Endothelial cell of umbilical vein (primary cell): ENCODE measurements at regions not wholly inside any gene's neighbourhood (a gene's known extent, or its start where the extent isn't known, plus 50 kb on each side); places are given as distances from the start of the nearest gene placed in this dataset.

ENCODE experiments used
- BruUV-seq: library from RNA; stranded (reverse); fragments of 400-500 nt; replicated peaks from 2 replicates; lab custom pipeline; 2021; lab: Mats Ljungman, UMichigan
- CTCF ChIA-PET: fragments of 300-600, 350-600 bp; sonication (Branson Sonifier 250); formaldehyde crosslinking; loops from one replicate; lab custom pipeline; 2021; ENCODE audit warnings: antibody characterized with exemption, inconsistent platforms; lab: Charles Lee
- POLR2A ChIA-PET: fragments of 300-600, 350-600 bp; sonication (Branson Sonifier 250); formaldehyde crosslinking; loops from one replicate; lab custom pipeline; 2021; ENCODE audit warnings: antibody characterized with exemption, inconsistent platforms; lab: Charles Lee
- DNase-seq: peaks from one replicate; pipeline ENCODE4 v3.0.0-alpha.2; 2011; ENCODE audit warnings: low read depth, low spot score
- FAIRE-seq: peaks from 2 replicates; lab custom pipeline; 2011; peaks lifted over from hg19 to GRCh38; lab: Jason Lieb, UNC
- H2AFZ ChIP-seq: 2 replicates; pipeline ENCODE4 v1.6.0; 2012; ENCODE audit warnings: low read depth, low read length, control low read depth, inconsistent platforms
- H3K27ac ChIP-seq: 2 replicates; pipeline ENCODE4 v1.5.1; 2011; ENCODE audit warnings: low read depth, mild to moderate bottlenecking, control low read depth, low read length, moderate library complexity; ENCODE audit not compliant: insufficient read depth
- H3K27me3 ChIP-seq, 2 experiments: 2 replicates each; pipeline versions ENCODE4 v1.6.0 to v1.6.1; 2011; ENCODE audit warnings: low read length in 2 of 2, mixed read lengths in 1 of 2; ENCODE audit not compliant: control insufficient read depth in 2 of 2, insufficient read depth in 2 of 2
- H3K36me3 ChIP-seq, 2 experiments: 2 replicates in 1 of 2; 3 replicates in 1 of 2; pipeline ENCODE4 v1.5.1; 2011; ENCODE audit warnings: low read length in 2 of 2, mild to moderate bottlenecking in 1 of 2, moderate library complexity in 1 of 2; ENCODE audit not compliant: control insufficient read depth in 2 of 2, insufficient read depth in 2 of 2; ENCODE audit errors: extremely low read depth in 1 of 2
- H3K4me1 ChIP-seq: 3 replicates; pipeline ENCODE4 v1.5.1; 2011; ENCODE audit warnings: mild to moderate bottlenecking, low read length; ENCODE audit not compliant: control insufficient read depth, insufficient read depth; ENCODE audit errors: extremely low read depth
- H3K4me2 ChIP-seq: 2 replicates; pipeline ENCODE4 v1.6.1; 2011; ENCODE audit warnings: low read length, control low read depth, mixed read lengths; ENCODE audit not compliant: insufficient read depth
- H3K4me3 ChIP-seq, 3 experiments: fragments of 200-600 bp in 1 of 3; sonication (generic), shearing (Covaris generic) in 1 of 3; replicated peaks in 1 of 3; 2 replicates each; pipeline ENCODE4 v1.5.1; 2011 to 2016; ENCODE audit warnings: control low read depth in 3 of 3, low read length in 3 of 3, mild to moderate bottlenecking in 2 of 3, inconsistent platforms in 1 of 3, low read depth in 1 of 3, moderate library complexity in 1 of 3; ENCODE audit not compliant: insufficient read depth in 1 of 3
- H3K79me2 ChIP-seq: 2 replicates; pipeline ENCODE4 v1.6.0; 2012; ENCODE audit warnings: low read length, inconsistent platforms; ENCODE audit not compliant: control insufficient read depth, insufficient read depth
- H3K9ac ChIP-seq: replicated peaks from 2 replicates; pipeline ENCODE3; 2011; ENCODE audit warnings: low read length, control low read depth; ENCODE audit not compliant: insufficient read depth; ENCODE audit errors: extremely low read depth
- H3K9me1 ChIP-seq: replicated peaks from 3 replicates; pipeline ENCODE4 v1.6.0; 2011; ENCODE audit warnings: mild to moderate bottlenecking, low read length; ENCODE audit not compliant: control insufficient read depth, insufficient read depth; ENCODE audit errors: extremely low read depth
- H3K9me3 ChIP-seq: replicated peaks from 2 replicates; pipeline ENCODE4 v1.5.1; 2012; ENCODE audit warnings: low read length, inconsistent platforms; ENCODE audit not compliant: control insufficient read depth, insufficient read depth
- H4K20me1 ChIP-seq: replicated peaks from 2 replicates; pipeline ENCODE3; 2011; ENCODE audit warnings: mild to moderate bottlenecking, low read length; ENCODE audit not compliant: control insufficient read depth, insufficient read depth; ENCODE audit errors: extremely low read depth
- CTCF ChIP-seq, 2 donors: IDR thresholded peaks; 1 replicate in 1 of 2; 2 replicates in 1 of 2; pipeline ENCODE4 v1.5.1; 2011; ENCODE audit warnings: low read length in 2 of 2, mild to moderate bottlenecking in 2 of 2, moderate library complexity in 2 of 2, control low read depth in 1 of 2, inconsistent platforms in 1 of 2, low read depth in 1 of 2; ENCODE audit not compliant: insufficient read depth in 1 of 2; ENCODE audit errors: extremely low read depth in 1 of 2
- EZH2 ChIP-seq: IDR thresholded peaks from 2 replicates; pipeline ENCODE4 v1.6.1; 2012; ENCODE audit warnings: borderline replicate concordance, low read depth, mild to moderate bottlenecking, moderate library complexity, low read length, inconsistent platforms; ENCODE audit not compliant: severe bottlenecking
- FOS ChIP-seq: IDR thresholded peaks from 2 replicates; pipeline ENCODE4 v1.6.1; 2011; ENCODE audit warnings: mild to moderate bottlenecking, low read length, moderate library complexity, borderline replicate concordance; ENCODE audit not compliant: insufficient read depth
- GATA2 ChIP-seq: IDR thresholded peaks from 2 replicates; pipeline ENCODE4 v1.7.0; 2011; ENCODE audit warnings: low read depth, mild to moderate bottlenecking, moderate library complexity, mixed read lengths, low read length; ENCODE audit not compliant: insufficient read length, insufficient read depth
- JUN ChIP-seq: IDR thresholded peaks from 2 replicates; pipeline ENCODE4 v1.6.1; 2011; ENCODE audit warnings: borderline replicate concordance, low read depth; ENCODE audit not compliant: insufficient read length, insufficient read depth
- MAX ChIP-seq: IDR thresholded peaks from 2 replicates; pipeline ENCODE4 v1.6.1; 2011; ENCODE audit not compliant: insufficient read depth, insufficient read length
- MYC ChIP-seq: IDR thresholded peaks from one replicate; pipeline ENCODE4 v1.6.1; 2011; ENCODE audit warnings: mild to moderate bottlenecking, low read depth, low read length
- POLR2A ChIP-seq: IDR thresholded peaks from 2 replicates; pipeline ENCODE4 v1.6.1; 2012; ENCODE audit warnings: low read depth, mild to moderate bottlenecking, control low read depth, low read length
- POLR2AphosphoS5 ChIP-seq: IDR thresholded peaks from 2 replicates; pipeline ENCODE4 v1.6.1; 2012; ENCODE audit warnings: low read depth, mild to moderate bottlenecking, control low read depth, low read length, moderate library complexity; ENCODE audit not compliant: insufficient read depth
- dilution Hi-C: fragments of 300-500 bp; cut with MboI; formaldehyde crosslinking; loops from one replicate; pipeline ENCODE4 v1.15.0; 2019; ENCODE audit warnings: low sequenced_read_pairs; ENCODE audit not compliant: extremely low pct_ligation_motif_present
- intact Hi-C: fragments of 100-400 bp; cut with micrococcal nuclease; formaldehyde crosslinking; loops from one replicate; pipeline ENCODE4 v1.10.0; 2022

GRCh38 chr3:117743993-117744392 is 1034.4 kb downstream of the TUSC7 start:
- Histone ChIP-seq H3K9ac (no peak overlapping the region), H3K27ac (no peak overlapping the region), H3K9me3 (no peaks in the 10 kb centered on the region), H3K4me3 (no peak overlapping the region), H2AFZ (no peak overlapping the region), H3K27me3 (no peaks in the 10 kb centered on the region), H3K4me2 (no peak overlapping the region), H3K36me3 (no peaks in the 10 kb centered on the region), H3K4me1 (no peaks in the 10 kb centered on the region), H4K20me1 (no peaks in the 10 kb centered on the region), H3K79me2 (no peaks in the 10 kb centered on the region), H3K9me1 (no peaks in the 10 kb centered on the region)
- DNase-seq (no peak), FAIRE-seq (no peak)
- dilution Hi-C loops, result no loop called here
- intact Hi-C loops, result no loop called here
- ChIA-PET POLR2A (no interaction called here), CTCF (no interaction called here)
- BruUV-seq, result no TSS peak
- TF ChIP-seq JUN (no peak), GATA2 (no peak), POLR2A (no peak), MAX (no peak), CTCF (IDR thresholded peaks at IDR 0.05; ENCODE audit: extremely low read depth in 1 of 2, insufficient read depth in 1 of 2, low read depth in 1 of 2, low read length in 2 of 2) (no peak), EZH2 (no peak), MYC (no peak), FOS (no peak), POLR2AphosphoS5 (no peak)
